ENCODE measurements at regions not wholly inside any gene's neighbourhood (a gene's known extent, or its start where the extent isn't known, plus 50 kb on each side); places are given as distances from the start of the nearest gene placed in this dataset.

DNA sequence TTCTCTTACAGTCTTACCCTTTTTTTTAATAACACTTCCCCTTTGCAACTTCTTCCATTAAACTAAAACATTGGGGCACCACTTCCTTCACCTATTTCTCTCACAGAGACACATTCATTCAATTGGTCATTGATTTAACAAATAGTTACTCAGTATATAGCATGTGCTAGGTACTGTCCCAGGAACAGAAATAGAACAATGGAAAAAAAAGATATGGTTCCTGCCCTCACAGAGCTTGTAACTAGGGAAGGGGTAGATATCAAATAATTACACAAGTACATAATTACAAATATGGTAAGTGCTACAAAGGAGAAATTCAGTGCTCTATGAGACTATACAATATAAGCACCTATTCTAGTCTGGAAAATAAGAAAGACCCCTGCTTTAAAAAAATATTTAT is 165.5 kb upstream of the RBBP8 start:
- DNase-seq = no peak
- in situ Hi-C loops (cut with HindIII; ENCODE audit: low pct_ligation_motif_present, low sequenced_read_pairs) = no loop called here
- no peak overlapping the region for H3K4me3 ChIP-seq (ENCODE audit: low read depth, low read length)
- no peaks in the 10 kb centered on the region for H3K27me3 ChIP-seq (replicated peaks)
- H3K36me3 ChIP-seq (replicated peaks) = no peaks in the 10 kb centered on the region
- H3K27ac ChIP-seq = no peak overlapping the region
- TF ChIP-seq, protein P1, sequence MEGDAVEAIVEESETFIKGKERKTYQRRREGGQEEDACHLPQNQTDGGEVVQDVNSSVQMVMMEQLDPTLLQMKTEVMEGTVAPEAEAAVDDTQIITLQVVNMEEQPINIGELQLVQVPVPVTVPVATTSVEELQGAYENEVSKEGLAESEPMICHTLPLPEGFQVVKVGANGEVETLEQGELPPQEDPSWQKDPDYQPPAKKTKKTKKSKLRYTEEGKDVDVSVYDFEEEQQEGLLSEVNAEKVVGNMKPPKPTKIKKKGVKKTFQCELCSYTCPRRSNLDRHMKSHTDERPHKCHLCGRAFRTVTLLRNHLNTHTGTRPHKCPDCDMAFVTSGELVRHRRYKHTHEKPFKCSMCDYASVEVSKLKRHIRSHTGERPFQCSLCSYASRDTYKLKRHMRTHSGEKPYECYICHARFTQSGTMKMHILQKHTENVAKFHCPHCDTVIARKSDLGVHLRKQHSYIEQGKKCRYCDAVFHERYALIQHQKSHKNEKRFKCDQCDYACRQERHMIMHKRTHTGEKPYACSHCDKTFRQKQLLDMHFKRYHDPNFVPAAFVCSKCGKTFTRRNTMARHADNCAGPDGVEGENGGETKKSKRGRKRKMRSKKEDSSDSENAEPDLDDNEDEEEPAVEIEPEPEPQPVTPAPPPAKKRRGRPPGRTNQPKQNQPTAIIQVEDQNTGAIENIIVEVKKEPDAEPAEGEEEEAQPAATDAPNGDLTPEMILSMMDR (IDR thresholded peaks at IDR 0.05; ENCODE audit: low read depth, low read length, missing control alignments) = no peak

DNA sequence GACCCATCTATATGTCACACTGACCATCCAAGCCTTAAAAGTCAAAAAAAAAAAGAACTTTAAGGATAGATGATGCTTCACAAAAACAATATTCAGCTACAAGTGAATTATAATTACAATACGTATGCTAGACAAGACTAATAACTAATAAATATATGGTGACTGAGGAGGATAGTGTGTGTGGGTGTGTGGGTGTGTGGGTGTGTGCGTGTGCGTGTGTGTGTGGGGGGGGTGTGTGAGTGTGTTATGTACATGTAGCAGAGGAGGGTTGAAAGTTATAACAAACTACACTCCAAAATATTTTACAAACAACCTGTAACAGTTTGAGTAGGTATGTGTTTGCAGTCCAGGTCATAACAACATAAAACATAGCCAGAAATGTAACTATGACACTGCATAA is 159.2 kb upstream of the RBBP8 start:
- no peak for DNase-seq
- in situ Hi-C loops (cut with HindIII; ENCODE audit: low pct_ligation_motif_present, low sequenced_read_pairs) = no loop called here
- TF ChIP-seq, protein P1 (IDR thresholded peaks at IDR 0.05; ENCODE audit: low read depth, low read length, missing control alignments) = no peak

DNA sequence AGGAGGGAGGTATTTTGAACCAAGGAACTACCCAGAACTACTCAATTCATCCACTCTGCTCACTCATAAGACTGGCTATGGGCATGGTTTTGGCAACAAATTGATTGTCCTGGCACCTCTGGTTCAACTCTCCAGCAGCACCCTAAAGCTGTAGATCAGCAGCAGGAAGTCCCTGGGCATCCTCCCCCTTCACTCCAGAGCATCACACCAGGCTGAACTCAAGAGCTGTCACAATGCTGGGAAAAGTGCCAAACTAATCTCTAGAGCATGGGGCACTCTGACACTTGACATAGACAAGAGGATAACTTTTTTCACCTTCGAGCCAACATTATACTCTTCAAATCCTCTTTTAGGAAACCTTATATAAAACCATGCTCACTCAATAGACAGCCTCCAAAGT is 154.1 kb upstream of the RBBP8 start:
- Histone ChIP-seq H3K27me3 (replicated peaks) (no peaks in the 10 kb centered on the region), H3K4me3 (ENCODE audit: low read depth, low read length) (no peak overlapping the region), H3K36me3 (replicated peaks) (no peaks in the 10 kb centered on the region), H3K27ac (no peak overlapping the region)
- no peak for DNase-seq
- TF ChIP-seq, protein P1 (IDR thresholded peaks at IDR 0.05; ENCODE audit: low read depth, low read length, missing control alignments) = no peak
- in situ Hi-C loops (cut with HindIII; ENCODE audit: low pct_ligation_motif_present, low sequenced_read_pairs) = no loop called here

More for the DNA sequence above, 159.2 kb upstream of the RBBP8 start:
- Histone ChIP-seq H3K27ac (no peak overlapping the region), H3K4me3 (ENCODE audit: low read depth, low read length) (no peak overlapping the region), H3K36me3 (replicated peaks) (no peaks in the 10 kb centered on the region), H3K27me3 (replicated peaks) (no peaks in the 10 kb centered on the region)

DNA sequence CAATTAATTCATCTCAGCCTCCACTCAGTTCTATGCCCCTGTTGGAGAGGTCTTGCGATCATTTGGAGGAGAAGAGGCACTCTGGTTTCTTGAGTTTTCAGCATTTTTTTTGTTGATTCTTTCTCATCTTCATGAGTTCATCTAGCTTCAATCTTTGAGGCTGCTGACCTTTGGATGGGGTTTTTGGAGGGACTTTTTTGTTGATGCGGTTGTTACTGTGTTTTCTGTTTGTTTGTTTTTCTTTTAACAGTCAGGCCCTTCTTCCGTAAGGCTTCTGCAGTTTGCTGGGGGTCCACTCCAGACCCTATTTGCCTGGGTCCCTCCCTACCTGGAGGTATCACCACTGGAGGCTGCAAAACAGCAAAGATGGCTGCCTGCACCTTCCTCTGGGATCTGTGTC is 149.9 kb upstream of the RBBP8 start:
- no peak overlapping the region for H3K27ac ChIP-seq
- H3K27me3 ChIP-seq (replicated peaks) = no peaks in the 10 kb centered on the region
- H3K4me3 ChIP-seq (ENCODE audit: low read depth, low read length) = no peak overlapping the region
- in situ Hi-C loops (cut with HindIII; ENCODE audit: low pct_ligation_motif_present, low sequenced_read_pairs) = no loop called here
- no peaks in the 10 kb centered on the region for H3K36me3 ChIP-seq (replicated peaks)
- DNase-seq = no peak
- TF ChIP-seq, protein P1 (IDR thresholded peaks at IDR 0.05; ENCODE audit: low read depth, low read length, missing control alignments) = no peak

DNA sequence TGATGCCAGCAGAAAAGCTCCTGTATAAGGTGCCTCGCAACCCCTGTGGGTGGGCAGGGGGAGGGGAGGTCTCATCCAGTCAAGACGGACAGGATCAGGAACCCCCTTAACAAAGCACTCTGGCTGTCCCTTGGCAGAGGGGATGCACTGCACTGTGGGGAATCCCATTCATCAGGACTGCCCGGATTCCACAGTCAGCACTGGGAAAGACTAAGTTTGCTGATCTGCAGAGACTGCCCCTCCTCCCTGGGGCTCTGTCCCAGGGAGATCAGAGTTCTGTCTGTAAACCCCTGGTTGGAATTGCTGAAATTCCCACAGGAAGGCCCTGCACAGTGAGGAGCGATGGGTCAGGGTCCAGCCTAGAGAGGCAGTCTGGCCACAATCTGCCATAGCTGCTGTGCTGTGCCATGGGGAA is 149.5 kb upstream of the RBBP8 start:
- TF ChIP-seq, protein P1 (IDR thresholded peaks at IDR 0.05; ENCODE audit: low read depth, low read length, missing control alignments) = no peak
- Histone ChIP-seq H3K27ac (no peak overlapping the region), H3K36me3 (replicated peaks) (no peaks in the 10 kb centered on the region), H3K4me3 (ENCODE audit: low read depth, low read length) (no peak overlapping the region), H3K27me3 (replicated peaks) (no peaks in the 10 kb centered on the region)
- no peak for DNase-seq
- in situ Hi-C loops (cut with HindIII; ENCODE audit: low pct_ligation_motif_present, low sequenced_read_pairs) = no loop called here

DNA sequence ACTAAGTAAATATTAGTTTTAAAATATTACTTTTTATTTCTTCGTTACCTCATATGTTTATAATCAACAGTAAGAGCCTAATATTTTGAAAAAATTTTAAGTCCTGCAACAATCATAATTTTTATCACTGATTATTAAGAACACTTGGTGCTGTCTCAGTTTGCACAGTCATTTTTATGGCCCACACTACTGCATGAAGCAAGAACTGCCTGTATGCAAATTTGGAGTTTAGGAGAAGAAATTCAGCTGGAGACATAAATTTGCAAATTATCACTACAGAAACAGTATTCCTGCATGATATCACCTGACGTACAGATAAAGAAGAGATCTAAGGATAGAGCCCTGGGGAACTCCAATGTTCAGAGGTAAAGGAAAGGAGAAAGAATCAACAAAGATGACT is 144.1 kb upstream of the RBBP8 start:
- in situ Hi-C loops (cut with HindIII; ENCODE audit: low pct_ligation_motif_present, low sequenced_read_pairs) = no loop called here
- Histone ChIP-seq H3K4me3 (ENCODE audit: low read depth, low read length) (no peak overlapping the region), H3K27ac (no peak overlapping the region), H3K27me3 (replicated peaks) (no peaks in the 10 kb centered on the region), H3K36me3 (replicated peaks) (no peaks in the 10 kb centered on the region)
- TF ChIP-seq, protein P1 (IDR thresholded peaks at IDR 0.05; ENCODE audit: low read depth, low read length, missing control alignments) = no peak
- no peak for DNase-seq
